ENCODE measurements at regions not wholly inside any gene's neighbourhood (a gene's known extent, or its start where the extent isn't known, plus 50 kb on each side); places are given as distances from the start of the nearest gene placed in this dataset.
A peak's percentile ranks its signal among the peaks of the same experiment; 100 is the strongest.

DNA sequence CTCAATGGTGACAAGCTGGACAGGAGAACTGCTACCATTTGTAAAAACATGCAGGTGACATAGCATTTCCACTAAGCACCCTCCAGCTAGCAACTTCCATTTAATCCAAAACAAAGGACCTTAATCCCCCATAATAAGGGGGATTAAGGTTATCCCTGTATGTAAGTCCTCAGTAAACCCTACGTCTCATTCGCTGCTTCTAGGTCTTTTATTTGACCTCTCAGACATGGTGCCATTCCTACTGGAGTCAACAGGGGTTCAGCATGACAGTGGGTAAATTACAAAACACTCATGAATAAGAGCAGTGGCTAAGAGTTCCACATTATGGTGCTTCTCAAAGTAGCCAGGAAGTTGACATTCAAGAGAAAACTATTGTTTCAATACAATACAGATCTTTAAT is 121.8 kb upstream of the CAV2 start:
- no peaks in the 10 kb centered on the region for H3K27me3 ChIP-seq
- no peak overlapping the region for H3K4me3 ChIP-seq
- peaks cover 0 to 21% (median 10%) of the 10 kb centered on the region in 3 donors for H3K4me1 ChIP-seq
- 100% methylated on average over 1 of the region's 2 CpGs; no CpG with 5 or more reads in 1 of the 2 donors for WGBS, 2 donors (ENCODE audit: low coverage in 1 of 2)
- no peaks in the 10 kb centered on the region for H3K36me3 ChIP-seq
- no peak overlapping the region for H3K27ac ChIP-seq
- ATAC-seq = no peak
- TF ChIP-seq POLR2AphosphoS5 (IDR thresholded peaks at IDR 0.05) (no peak), EP300 (IDR thresholded peaks at IDR 0.05) (no peak), POLR2A (IDR thresholded peaks at IDR 0.05) (no peak)
- TF ChIP-seq, protein P1, sequence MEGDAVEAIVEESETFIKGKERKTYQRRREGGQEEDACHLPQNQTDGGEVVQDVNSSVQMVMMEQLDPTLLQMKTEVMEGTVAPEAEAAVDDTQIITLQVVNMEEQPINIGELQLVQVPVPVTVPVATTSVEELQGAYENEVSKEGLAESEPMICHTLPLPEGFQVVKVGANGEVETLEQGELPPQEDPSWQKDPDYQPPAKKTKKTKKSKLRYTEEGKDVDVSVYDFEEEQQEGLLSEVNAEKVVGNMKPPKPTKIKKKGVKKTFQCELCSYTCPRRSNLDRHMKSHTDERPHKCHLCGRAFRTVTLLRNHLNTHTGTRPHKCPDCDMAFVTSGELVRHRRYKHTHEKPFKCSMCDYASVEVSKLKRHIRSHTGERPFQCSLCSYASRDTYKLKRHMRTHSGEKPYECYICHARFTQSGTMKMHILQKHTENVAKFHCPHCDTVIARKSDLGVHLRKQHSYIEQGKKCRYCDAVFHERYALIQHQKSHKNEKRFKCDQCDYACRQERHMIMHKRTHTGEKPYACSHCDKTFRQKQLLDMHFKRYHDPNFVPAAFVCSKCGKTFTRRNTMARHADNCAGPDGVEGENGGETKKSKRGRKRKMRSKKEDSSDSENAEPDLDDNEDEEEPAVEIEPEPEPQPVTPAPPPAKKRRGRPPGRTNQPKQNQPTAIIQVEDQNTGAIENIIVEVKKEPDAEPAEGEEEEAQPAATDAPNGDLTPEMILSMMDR (IDR thresholded peaks at IDR 0.05) = no peak
- no peaks in the 10 kb centered on the region for H3K9me3 ChIP-seq

DNA sequence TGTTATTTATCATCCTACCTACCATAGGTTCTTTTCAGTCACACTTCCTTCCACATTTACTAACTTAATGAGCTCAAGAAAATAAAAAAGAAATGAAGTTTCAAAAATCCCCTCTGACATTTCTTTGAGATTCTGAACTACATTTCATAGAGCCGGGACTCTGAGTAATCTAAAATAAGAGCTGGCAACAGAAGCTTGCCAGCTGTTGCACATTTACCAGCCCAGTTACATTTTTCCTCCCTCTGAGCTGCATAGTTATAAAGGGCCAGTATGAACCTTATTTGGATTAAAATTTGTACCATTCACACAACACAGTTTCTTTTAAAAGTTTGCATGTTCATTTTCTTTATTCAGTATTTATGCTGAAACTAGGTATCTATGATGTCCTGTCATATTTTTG is 119.5 kb upstream of the CAV2 start:
- no peaks in the 10 kb centered on the region for H3K27me3 ChIP-seq
- H3K9me3 ChIP-seq = no peaks in the 10 kb centered on the region
- H3K27ac ChIP-seq = peak overlapping the region in 3 of 4 donors; percentile 22 to 57 (median 47)
- no peak overlapping the region for H3K4me3 ChIP-seq
- TF ChIP-seq EP300 (IDR thresholded peaks at IDR 0.05) (no peak), POLR2A (IDR thresholded peaks at IDR 0.05) (no peak), POLR2AphosphoS5 (IDR thresholded peaks at IDR 0.05) (no peak)
- TF ChIP-seq, protein P1 (IDR thresholded peaks at IDR 0.05) = no peak
- no peaks in the 10 kb centered on the region for H3K36me3 ChIP-seq
- 13 to 20% methylated on average over 1 of the region's 1 CpG for WGBS, 2 donors (ENCODE audit: low coverage in 1 of 2)
- peaks cover 0 to 21% (median 10%) of the 10 kb centered on the region in 3 donors for H3K4me1 ChIP-seq
- ATAC-seq = peak; percentile 61

DNA sequence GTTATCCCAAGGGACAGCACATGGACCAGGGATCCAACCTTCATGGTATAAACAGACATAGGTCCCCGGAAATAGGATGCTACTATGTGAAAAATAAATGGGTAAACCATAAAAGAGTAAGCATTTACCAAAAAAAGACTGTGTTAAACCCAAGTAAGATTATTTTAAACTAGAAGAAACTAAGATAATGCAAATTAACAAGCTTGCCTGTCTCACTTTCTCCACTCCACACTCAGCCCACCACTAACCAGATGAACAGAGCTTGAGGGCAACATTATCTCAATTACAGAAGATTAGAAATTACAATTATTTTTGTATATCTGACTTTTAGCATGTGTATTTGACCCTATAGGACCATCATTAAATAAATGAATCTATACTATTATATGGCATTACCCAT is 117.2 kb upstream of the CAV2 start:
- Histone ChIP-seq H3K4me3 (no peak overlapping the region), H3K27me3 (no peaks in the 10 kb centered on the region), H3K9me3 (no peaks in the 10 kb centered on the region), H3K27ac (no peak overlapping the region), H3K4me1 (peaks cover 0 to 21% (median 10%) of the 10 kb centered on the region in 3 donors), H3K36me3 (no peaks in the 10 kb centered on the region)
- ATAC-seq = no peak
- no peak for TF ChIP-seq EP300 (IDR thresholded peaks at IDR 0.05)
- no peak for TF ChIP-seq POLR2AphosphoS5 (IDR thresholded peaks at IDR 0.05)
- TF ChIP-seq, protein P1 (IDR thresholded peaks at IDR 0.05) = no peak
- no peak for TF ChIP-seq POLR2A (IDR thresholded peaks at IDR 0.05)
- 92% methylated on average over 1 of the region's 1 CpG for WGBS, 2 donors (ENCODE audit: low coverage in 1 of 2)

DNA sequence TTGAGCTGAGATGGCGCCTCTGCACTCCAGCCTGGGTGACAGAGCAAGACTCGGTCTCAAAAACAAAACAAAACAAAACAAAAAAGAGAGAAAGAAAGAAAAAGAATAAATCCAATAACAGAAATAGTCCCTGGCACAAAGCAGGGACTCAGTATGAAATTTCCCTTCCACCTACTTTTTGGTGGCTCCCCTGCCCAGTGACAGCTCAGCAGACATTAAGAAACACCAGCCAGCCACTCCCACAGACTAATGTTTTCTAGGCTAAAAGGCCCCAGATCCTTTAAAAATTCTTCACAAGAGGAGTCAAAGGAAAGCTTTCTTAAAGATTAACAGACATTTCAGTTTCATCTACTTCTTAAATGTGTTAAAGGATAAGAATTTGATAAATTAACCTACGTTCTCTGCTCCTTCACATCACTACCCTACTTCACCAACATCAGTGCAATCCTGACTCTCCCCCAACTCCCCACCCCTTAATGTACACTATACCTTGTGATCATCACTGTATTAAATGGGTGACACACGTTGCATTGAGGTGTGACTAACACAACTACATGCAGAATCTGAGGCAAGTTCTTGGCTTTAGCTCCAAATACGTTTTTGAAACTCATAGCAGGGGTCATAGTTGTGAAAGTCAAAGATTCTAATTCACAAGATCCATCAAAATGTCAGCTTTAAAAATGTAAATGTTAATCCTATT is 114.5 kb upstream of the CAV2 start:
- TF ChIP-seq POLR2A (IDR thresholded peaks at IDR 0.05) (no peak), EP300 (IDR thresholded peaks at IDR 0.05) (no peak), POLR2AphosphoS5 (IDR thresholded peaks at IDR 0.05) (no peak)
- TF ChIP-seq, protein P1 (IDR thresholded peaks at IDR 0.05) = no peak
- no peaks in the 10 kb centered on the region for H3K27me3 ChIP-seq
- peaks cover 0 to 10% (median 5%) of the 10 kb centered on the region in 3 donors for H3K4me1 ChIP-seq
- H3K27ac ChIP-seq = no peak overlapping the region
- H3K4me3 ChIP-seq = no peak overlapping the region
- 61 to 67% methylated on average over 3 to 5 of the region's 5 CpGs for WGBS, 2 donors (ENCODE audit: low coverage in 1 of 2)
- H3K36me3 ChIP-seq = no peaks in the 10 kb centered on the region
- no peak for ATAC-seq
- no peaks in the 10 kb centered on the region for H3K9me3 ChIP-seq

DNA sequence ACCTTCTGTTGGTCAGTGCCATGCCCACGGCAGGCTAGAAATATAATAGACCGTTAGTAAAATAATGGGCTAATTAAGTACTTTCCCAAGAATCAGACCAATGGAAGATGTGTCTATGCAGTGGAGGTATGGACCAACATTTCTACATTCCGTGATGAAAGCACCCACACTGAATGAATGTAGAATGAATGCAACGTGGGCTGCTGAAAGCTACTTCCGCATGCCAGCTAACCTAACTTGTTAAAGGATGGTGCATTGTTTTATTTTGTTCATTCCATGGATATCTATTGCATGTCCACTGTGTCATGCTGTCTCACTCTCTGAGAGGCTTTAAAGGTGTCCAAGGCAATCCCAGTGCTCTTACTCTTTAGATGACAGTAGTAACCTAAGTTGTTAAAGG is 112.9 kb upstream of the CAV2 start:
- no peaks in the 10 kb centered on the region for H3K9me3 ChIP-seq
- ATAC-seq = no peak
- no peak overlapping the region for H3K4me3 ChIP-seq
- TF ChIP-seq POLR2A (IDR thresholded peaks at IDR 0.05) (no peak), POLR2AphosphoS5 (IDR thresholded peaks at IDR 0.05) (no peak), EP300 (IDR thresholded peaks at IDR 0.05) (no peak)
- TF ChIP-seq, protein P1 (IDR thresholded peaks at IDR 0.05) = no peak
- H3K4me1 ChIP-seq = no peaks in the 10 kb centered on the region
- H3K27ac ChIP-seq = no peak overlapping the region
- no peaks in the 10 kb centered on the region for H3K36me3 ChIP-seq
- WGBS, 2 donors (ENCODE audit: low coverage in 1 of 2) = 84 to 86% methylated on average over 5 of the region's 5 CpGs
- no peaks in the 10 kb centered on the region for H3K27me3 ChIP-seq
